ENCODE measurements at regions not wholly inside any gene's neighbourhood (a gene's known extent, or its start where the extent isn't known, plus 50 kb on each side); places are given as distances from the start of the nearest gene placed in this dataset.

DNA sequence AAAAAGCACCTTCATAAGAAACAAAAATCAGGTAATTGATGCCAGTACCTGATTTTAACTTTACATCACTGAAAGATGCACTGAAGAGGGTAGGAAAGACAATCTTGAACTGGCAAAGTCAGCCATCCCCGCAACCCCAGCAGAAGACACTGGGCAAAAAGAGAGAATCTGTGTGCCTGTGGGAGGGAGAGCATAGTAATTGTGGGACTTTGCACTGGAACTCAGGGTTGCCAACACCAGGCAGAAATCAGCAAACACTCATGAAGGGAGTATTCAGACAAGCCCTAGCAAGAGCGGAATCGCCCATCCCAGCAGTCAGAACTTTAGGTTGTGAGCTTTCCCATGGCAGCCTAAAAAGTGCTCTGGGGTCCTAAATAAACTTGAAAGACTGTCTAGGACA, 344.6 kb upstream of the GJE1 start:
- Histone ChIP-seq H3K4me3 (ENCODE audit: low read length) (no peak overlapping the region), H3K9me3 (ENCODE audit: low read length) (no peaks in the 10 kb centered on the region), H3K4me2 (ENCODE audit: low read length) (no peak overlapping the region), H3F3A (ENCODE audit: insufficient read depth, low read length, poor library complexity, severe bottlenecking) (no peaks in the 10 kb centered on the region), H3K9me2 (ENCODE audit: insufficient read depth, low read length) (no peaks in the 10 kb centered on the region), H3K27ac (ENCODE audit: low read length) (no peak overlapping the region), H3K79me2 (replicated peaks; ENCODE audit: insufficient read depth, low read length) (no peaks in the 10 kb centered on the region), H4K20me1 (ENCODE audit: insufficient read depth) (no peaks in the 10 kb centered on the region), H2AFZ (ENCODE audit: low read depth, low read length) (no peak overlapping the region), H3K27me3 (ENCODE audit: insufficient read depth, low read depth, low read length) (no peaks in the 10 kb centered on the region), H3K36me3 (ENCODE audit: insufficient read depth, low read length) (no peaks in the 10 kb centered on the region), H3K9ac (ENCODE audit: low read length) (no peak overlapping the region)
- no peak for TF ChIP-seq POLR2AphosphoS5 (IDR thresholded peaks at IDR 0.05)
- TF ChIP-seq, protein P1, sequence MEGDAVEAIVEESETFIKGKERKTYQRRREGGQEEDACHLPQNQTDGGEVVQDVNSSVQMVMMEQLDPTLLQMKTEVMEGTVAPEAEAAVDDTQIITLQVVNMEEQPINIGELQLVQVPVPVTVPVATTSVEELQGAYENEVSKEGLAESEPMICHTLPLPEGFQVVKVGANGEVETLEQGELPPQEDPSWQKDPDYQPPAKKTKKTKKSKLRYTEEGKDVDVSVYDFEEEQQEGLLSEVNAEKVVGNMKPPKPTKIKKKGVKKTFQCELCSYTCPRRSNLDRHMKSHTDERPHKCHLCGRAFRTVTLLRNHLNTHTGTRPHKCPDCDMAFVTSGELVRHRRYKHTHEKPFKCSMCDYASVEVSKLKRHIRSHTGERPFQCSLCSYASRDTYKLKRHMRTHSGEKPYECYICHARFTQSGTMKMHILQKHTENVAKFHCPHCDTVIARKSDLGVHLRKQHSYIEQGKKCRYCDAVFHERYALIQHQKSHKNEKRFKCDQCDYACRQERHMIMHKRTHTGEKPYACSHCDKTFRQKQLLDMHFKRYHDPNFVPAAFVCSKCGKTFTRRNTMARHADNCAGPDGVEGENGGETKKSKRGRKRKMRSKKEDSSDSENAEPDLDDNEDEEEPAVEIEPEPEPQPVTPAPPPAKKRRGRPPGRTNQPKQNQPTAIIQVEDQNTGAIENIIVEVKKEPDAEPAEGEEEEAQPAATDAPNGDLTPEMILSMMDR (IDR thresholded peaks at IDR 0.05; ENCODE audit: poor library complexity, severe bottlenecking) = no peak
- TF ChIP-seq MXI1 (conservative IDR thresholded peaks at IDR 0.05; ENCODE audit: poor library complexity, severe bottlenecking) = no peak
- no peak for TF ChIP-seq EZH2 (IDR thresholded peaks at IDR 0.05; ENCODE audit: borderline replicate concordance, insufficient read depth, low read length, poor library complexity, severe bottlenecking)
- TF ChIP-seq SMC3 (conservative IDR thresholded peaks at IDR 0.05; ENCODE audit: poor library complexity) = no peak
- TF ChIP-seq EP300 (conservative IDR thresholded peaks at IDR 0.05; ENCODE audit: poor library complexity, severe bottlenecking) = no peak
- no peak for TF ChIP-seq RAD21 (conservative IDR thresholded peaks at IDR 0.05)
- TF ChIP-seq, protein P2, sequence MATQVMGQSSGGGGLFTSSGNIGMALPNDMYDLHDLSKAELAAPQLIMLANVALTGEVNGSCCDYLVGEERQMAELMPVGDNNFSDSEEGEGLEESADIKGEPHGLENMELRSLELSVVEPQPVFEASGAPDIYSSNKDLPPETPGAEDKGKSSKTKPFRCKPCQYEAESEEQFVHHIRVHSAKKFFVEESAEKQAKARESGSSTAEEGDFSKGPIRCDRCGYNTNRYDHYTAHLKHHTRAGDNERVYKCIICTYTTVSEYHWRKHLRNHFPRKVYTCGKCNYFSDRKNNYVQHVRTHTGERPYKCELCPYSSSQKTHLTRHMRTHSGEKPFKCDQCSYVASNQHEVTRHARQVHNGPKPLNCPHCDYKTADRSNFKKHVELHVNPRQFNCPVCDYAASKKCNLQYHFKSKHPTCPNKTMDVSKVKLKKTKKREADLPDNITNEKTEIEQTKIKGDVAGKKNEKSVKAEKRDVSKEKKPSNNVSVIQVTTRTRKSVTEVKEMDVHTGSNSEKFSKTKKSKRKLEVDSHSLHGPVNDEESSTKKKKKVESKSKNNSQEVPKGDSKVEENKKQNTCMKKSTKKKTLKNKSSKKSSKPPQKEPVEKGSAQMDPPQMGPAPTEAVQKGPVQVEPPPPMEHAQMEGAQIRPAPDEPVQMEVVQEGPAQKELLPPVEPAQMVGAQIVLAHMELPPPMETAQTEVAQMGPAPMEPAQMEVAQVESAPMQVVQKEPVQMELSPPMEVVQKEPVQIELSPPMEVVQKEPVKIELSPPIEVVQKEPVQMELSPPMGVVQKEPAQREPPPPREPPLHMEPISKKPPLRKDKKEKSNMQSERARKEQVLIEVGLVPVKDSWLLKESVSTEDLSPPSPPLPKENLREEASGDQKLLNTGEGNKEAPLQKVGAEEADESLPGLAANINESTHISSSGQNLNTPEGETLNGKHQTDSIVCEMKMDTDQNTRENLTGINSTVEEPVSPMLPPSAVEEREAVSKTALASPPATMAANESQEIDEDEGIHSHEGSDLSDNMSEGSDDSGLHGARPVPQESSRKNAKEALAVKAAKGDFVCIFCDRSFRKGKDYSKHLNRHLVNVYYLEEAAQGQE (IDR thresholded peaks at IDR 0.05; ENCODE audit: borderline replicate concordance) = no peak
- no peak for TF ChIP-seq TAF1 (IDR thresholded peaks at IDR 0.05; ENCODE audit: low read depth)

DNA sequence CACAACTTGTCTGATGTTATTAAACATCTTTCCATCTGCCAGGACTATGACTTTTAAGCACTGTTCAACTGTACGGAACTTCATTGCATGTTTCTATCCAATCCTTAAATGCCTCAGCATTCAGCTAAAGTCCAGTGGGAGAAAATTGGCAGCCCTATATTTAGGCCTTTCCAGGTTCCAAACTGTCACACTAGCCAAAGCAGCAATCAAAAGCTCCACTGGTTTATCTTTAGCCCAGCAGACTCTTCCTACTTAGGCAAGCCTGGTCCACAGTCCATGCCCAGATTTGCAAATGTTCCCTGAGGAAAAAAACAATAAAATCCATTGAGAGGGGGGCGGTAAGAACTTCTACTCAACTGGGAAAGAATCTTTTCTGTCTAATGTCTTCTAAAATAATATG, 349.1 kb upstream of the GJE1 start:
- H3K9me3 ChIP-seq (ENCODE audit: low read length) = no peaks in the 10 kb centered on the region
- H3K79me2 ChIP-seq (replicated peaks; ENCODE audit: insufficient read depth, low read length) = no peaks in the 10 kb centered on the region
- H3K9me2 ChIP-seq (ENCODE audit: insufficient read depth, low read length) = no peaks in the 10 kb centered on the region
- no peaks in the 10 kb centered on the region for H4K20me1 ChIP-seq (ENCODE audit: insufficient read depth)
- no peak overlapping the region for H3K9ac ChIP-seq (ENCODE audit: low read length)
- no peak overlapping the region for H3K4me2 ChIP-seq (ENCODE audit: low read length)
- no peak overlapping the region for H3K4me3 ChIP-seq (ENCODE audit: low read length)
- H3K27me3 ChIP-seq (ENCODE audit: insufficient read depth, low read depth, low read length) = no peaks in the 10 kb centered on the region
- H3K36me3 ChIP-seq (ENCODE audit: insufficient read depth, low read length) = no peaks in the 10 kb centered on the region
- no peaks in the 10 kb centered on the region for H3F3A ChIP-seq (ENCODE audit: insufficient read depth, low read length, poor library complexity, severe bottlenecking)
- no peak overlapping the region for H3K27ac ChIP-seq (ENCODE audit: low read length)
- H2AFZ ChIP-seq (ENCODE audit: low read depth, low read length) = no peak overlapping the region
- TF ChIP-seq, protein P1 (IDR thresholded peaks at IDR 0.05; ENCODE audit: poor library complexity, severe bottlenecking) = no peak
- TF ChIP-seq TAF1 (IDR thresholded peaks at IDR 0.05; ENCODE audit: low read depth) = no peak
- no peak for TF ChIP-seq EP300 (conservative IDR thresholded peaks at IDR 0.05; ENCODE audit: poor library complexity, severe bottlenecking)
- no peak for TF ChIP-seq SMC3 (conservative IDR thresholded peaks at IDR 0.05; ENCODE audit: poor library complexity)
- TF ChIP-seq MXI1 (conservative IDR thresholded peaks at IDR 0.05; ENCODE audit: poor library complexity, severe bottlenecking) = no peak
- no peak for TF ChIP-seq POLR2AphosphoS5 (IDR thresholded peaks at IDR 0.05)
- TF ChIP-seq RAD21 (conservative IDR thresholded peaks at IDR 0.05) = no peak
- TF ChIP-seq, protein P2 (IDR thresholded peaks at IDR 0.05; ENCODE audit: borderline replicate concordance) = no peak
- no peak for TF ChIP-seq EZH2 (IDR thresholded peaks at IDR 0.05; ENCODE audit: borderline replicate concordance, insufficient read depth, low read length, poor library complexity, severe bottlenecking)

All from neural cell (in vitro differentiated cells).